GM13976 (cell line): ENCODE measurements at regions not wholly inside any gene's neighbourhood (a gene's known extent, or its start where the extent isn't known, plus 50 kb on each side); places are given as distances from the start of the nearest gene placed in this dataset.

Experiments used
- DNase-seq: peaks from one replicate; pipeline ENCODE4 v3.0.0; 2012; ENCODE audit warnings: low spot score
- in situ Hi-C: fragments of 300-500 bp; cut with MboI; formaldehyde crosslinking; loops from one replicate; pipeline ENCODE4 v1.12.0; 2022; ENCODE audit warnings: low sequenced_read_pairs, mixed read lengths, inconsistent platforms; ENCODE audit not compliant: unreplicated experiment
- TF ChIP-seq, protein P1 (sequence below): IDR thresholded peaks from 2 replicates; pipeline ENCODE4 v1.5.1; 2012; ENCODE audit warnings: borderline replicate concordance, mild to moderate bottlenecking; ENCODE audit not compliant: insufficient read depth; ENCODE audit errors: extremely low read depth, missing control alignments, control extremely low read depth

GRCh38 chr17:69853541-69854224 lies 221.3 kb upstream of the KCNJ16 start:
- TF ChIP-seq, protein P1, sequence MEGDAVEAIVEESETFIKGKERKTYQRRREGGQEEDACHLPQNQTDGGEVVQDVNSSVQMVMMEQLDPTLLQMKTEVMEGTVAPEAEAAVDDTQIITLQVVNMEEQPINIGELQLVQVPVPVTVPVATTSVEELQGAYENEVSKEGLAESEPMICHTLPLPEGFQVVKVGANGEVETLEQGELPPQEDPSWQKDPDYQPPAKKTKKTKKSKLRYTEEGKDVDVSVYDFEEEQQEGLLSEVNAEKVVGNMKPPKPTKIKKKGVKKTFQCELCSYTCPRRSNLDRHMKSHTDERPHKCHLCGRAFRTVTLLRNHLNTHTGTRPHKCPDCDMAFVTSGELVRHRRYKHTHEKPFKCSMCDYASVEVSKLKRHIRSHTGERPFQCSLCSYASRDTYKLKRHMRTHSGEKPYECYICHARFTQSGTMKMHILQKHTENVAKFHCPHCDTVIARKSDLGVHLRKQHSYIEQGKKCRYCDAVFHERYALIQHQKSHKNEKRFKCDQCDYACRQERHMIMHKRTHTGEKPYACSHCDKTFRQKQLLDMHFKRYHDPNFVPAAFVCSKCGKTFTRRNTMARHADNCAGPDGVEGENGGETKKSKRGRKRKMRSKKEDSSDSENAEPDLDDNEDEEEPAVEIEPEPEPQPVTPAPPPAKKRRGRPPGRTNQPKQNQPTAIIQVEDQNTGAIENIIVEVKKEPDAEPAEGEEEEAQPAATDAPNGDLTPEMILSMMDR, result no peak
- in situ Hi-C loops, result no loop called here
- DNase-seq, result no peak

DNA sequence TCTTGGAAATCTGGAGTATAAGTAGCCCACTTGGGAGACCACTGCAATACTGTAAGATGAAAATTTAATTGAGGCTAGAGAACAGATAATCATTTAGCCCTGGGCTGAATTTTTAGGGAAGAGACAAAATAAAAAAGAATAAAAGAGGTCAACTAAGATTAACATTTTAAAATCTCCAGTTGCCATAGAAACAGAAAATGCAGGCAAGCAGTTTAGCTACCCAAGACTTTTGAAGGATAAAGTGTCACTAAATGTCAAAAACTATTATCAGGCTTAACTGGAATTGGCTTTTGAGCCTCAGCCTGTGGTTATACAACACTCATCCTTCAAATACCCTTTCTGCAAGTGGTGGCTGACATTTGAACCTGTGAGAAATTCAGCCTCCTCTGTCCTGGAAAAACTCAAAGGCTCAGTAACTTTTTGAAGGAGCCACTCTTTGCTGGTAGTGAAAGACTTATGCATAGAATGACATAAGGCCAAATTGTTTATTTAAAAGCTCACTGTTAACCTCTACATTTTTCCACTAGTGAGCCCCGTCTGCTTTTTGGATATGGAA lies 220.7 kb upstream of the KCNJ16 start:
- DNase-seq, result no peak
- TF ChIP-seq, protein P1, result no peak
- in situ Hi-C loops, result no loop called here

- DNase-seq, result no peak
- TF ChIP-seq, protein P1, result no peak
- in situ Hi-C loops, result no loop called here
These were observed 218.1 kb upstream of the KCNJ16 start for GRCh38 chr17:69856946-69857345.

- in situ Hi-C loops, result no loop called here
- TF ChIP-seq, protein P1, result no peak
- no peak for DNase-seq
These were observed 217.6 kb upstream of the KCNJ16 start for GRCh38 chr17:69857412-69857835.

GRCh38 chr17:69858460-69858859 lies 216.6 kb upstream of the KCNJ16 start:
- TF ChIP-seq, protein P1, result no peak
- in situ Hi-C loops, result no loop called here
- no peak for DNase-seq

GRCh38 chr17:69860142-69860680 lies 214.8 kb upstream of the KCNJ16 start:
- no peak for DNase-seq
- TF ChIP-seq, protein P1, result no peak
- in situ Hi-C loops, result no loop called here

DNA sequence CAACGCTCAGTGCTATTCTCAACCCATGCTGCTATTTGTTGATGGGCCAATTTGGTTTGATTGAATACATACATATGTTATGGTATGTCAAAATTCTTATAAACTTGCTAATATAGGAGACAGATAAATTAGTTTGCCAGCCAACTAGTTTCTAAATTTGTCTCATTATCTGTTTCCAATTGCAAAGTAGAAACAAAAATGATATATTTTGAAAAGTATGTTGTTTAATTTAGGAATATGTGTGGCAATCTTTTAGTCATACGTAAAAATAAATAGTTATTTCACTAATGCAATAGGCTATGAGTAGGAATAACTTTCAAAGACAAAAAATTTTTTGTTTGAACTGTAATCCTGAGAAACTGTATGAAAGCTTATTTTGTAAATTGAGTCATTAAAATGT lies 210.6 kb upstream of the KCNJ16 start:
- DNase-seq, result no peak
- in situ Hi-C loops, result no loop called here
- TF ChIP-seq, protein P1, result no peak
